ENCODE measurements at regions not wholly inside any gene's neighbourhood (a gene's known extent, or its start where the extent isn't known, plus 50 kb on each side); places are given as distances from the start of the nearest gene placed in this dataset.
"Not testable (repeated sequence)": the region's sequence is repeated elsewhere in the genome, so short reads cannot be mapped to it uniquely, and the experiment has no call there.

- DNase-seq (no peak), ATAC-seq (no peak), FAIRE-seq (no peak)
- Histone ChIP-seq H3K4me1 (no peaks in the 10 kb centered on the region), H3K9me3 (no peaks in the 10 kb centered on the region), H3K36me3 (no peaks in the 10 kb centered on the region), H3K27ac (no peak overlapping the region), H3K27me3 (no peaks in the 10 kb centered on the region), H3K4me3 (no peak overlapping the region)
- intact Hi-C loops (cut with DNase I), result no loop called here
- TF ChIP-seq CTCF (IDR thresholded peaks at IDR 0.05), result no peak
- 78 to 90% methylated on average over 2 of the region's 2 CpGs for WGBS, 2 donors
These were observed 241.2 kb downstream of the SLC4A3 start for GRCh38 chr2:219868635-219869034.

- Histone ChIP-seq H3K4me1 (no peaks in the 10 kb centered on the region), H3K27ac (no peak overlapping the region), H3K4me3 (no peak overlapping the region), H3K9me3 (no peaks in the 10 kb centered on the region), H3K36me3 (no peaks in the 10 kb centered on the region), H3K27me3 (no peaks in the 10 kb centered on the region)
- 49 to 55% methylated on average over 3 of the region's 3 CpGs for WGBS, 2 donors
- DNase-seq (no peak), FAIRE-seq (no peak), ATAC-seq (no peak)
- TF ChIP-seq CTCF (IDR thresholded peaks at IDR 0.05), result no peak
- intact Hi-C loops (cut with DNase I), result no loop called here
These were observed 242.6 kb downstream of the SLC4A3 start for GRCh38 chr2:219870041-219870440.

GRCh38 chr2:219871351-219871750 lies 243.9 kb downstream of the SLC4A3 start:
- no peaks in the 10 kb centered on the region for H3K36me3 ChIP-seq
- FAIRE-seq, result no peak
- H3K27ac ChIP-seq, result no peak overlapping the region
- ATAC-seq, result no peak
- H3K4me1 ChIP-seq, result no peaks in the 10 kb centered on the region
- intact Hi-C loops (cut with DNase I), result no loop called here
- TF ChIP-seq CTCF (IDR thresholded peaks at IDR 0.05), result no peak
- no peaks in the 10 kb centered on the region for H3K27me3 ChIP-seq
- no peaks in the 10 kb centered on the region for H3K9me3 ChIP-seq
- WGBS, 2 donors, result 63 to 68% methylated on average over 8 of the region's 8 CpGs
- no peak for DNase-seq
- no peak overlapping the region for H3K4me3 ChIP-seq

- H3K27me3 ChIP-seq, result no peaks in the 10 kb centered on the region
- WGBS, 2 donors, result 91 to 97% methylated on average over 1 of the region's 1 CpG
- no peaks in the 10 kb centered on the region for H3K36me3 ChIP-seq
- H3K27ac ChIP-seq, result no peak overlapping the region
- DNase-seq (no peak), ATAC-seq (no peak), FAIRE-seq (no peak)
- TF ChIP-seq CTCF (IDR thresholded peaks at IDR 0.05), result no peak
- H3K9me3 ChIP-seq, result no peaks in the 10 kb centered on the region
- H3K4me3 ChIP-seq, result no peak overlapping the region
- no peaks in the 10 kb centered on the region for H3K4me1 ChIP-seq
- intact Hi-C loops (cut with DNase I), result no loop called here
These were observed 247.6 kb downstream of the SLC4A3 start for GRCh38 chr2:219875036-219875435.

GRCh38 chr2:219875986-219876385 lies 248.6 kb downstream of the SLC4A3 start:
- FAIRE-seq; H3K27ac ChIP-seq; intact Hi-C loops (cut with DNase I); DNase-seq; H3K4me1 ChIP-seq; H3K27me3 ChIP-seq; ATAC-seq; H3K9me3 ChIP-seq; H3K36me3 ChIP-seq; H3K4me3 ChIP-seq: not testable (repeated sequence)
- 64 to 75% methylated on average over 3 of the region's 3 CpGs for WGBS, 2 donors

- DNase-seq (no peak), ATAC-seq (no peak), FAIRE-seq (no peak)
- TF ChIP-seq CTCF (IDR thresholded peaks at IDR 0.05), result no peak
- 70 to 75% methylated on average over 4 of the region's 4 CpGs for WGBS, 2 donors
- no peaks in the 10 kb centered on the region for H3K36me3 ChIP-seq
- no peak overlapping the region for H3K4me3 ChIP-seq
- no peaks in the 10 kb centered on the region for H3K9me3 ChIP-seq
- no peaks in the 10 kb centered on the region for H3K27me3 ChIP-seq
- no peaks in the 10 kb centered on the region for H3K4me1 ChIP-seq
- no peak overlapping the region for H3K27ac ChIP-seq
- intact Hi-C loops (cut with DNase I), result no loop called here
These were observed 249.5 kb downstream of the SLC4A3 start for GRCh38 chr2:219876931-219877330.

Measured in pancreas (tissue), 10 donors.